NB4 (cell line): ENCODE measurements at regions not wholly inside any gene's neighbourhood (a gene's known extent, or its start where the extent isn't known, plus 50 kb on each side); places are given as distances from the start of the nearest gene placed in this dataset.

Experiments used
- CTCF ChIP-seq: IDR thresholded peaks from one replicate; pipeline ENCODE4 v1.5.1; 2012; ENCODE audit warnings: low read depth, low read length
- POLR2A ChIP-seq: IDR thresholded peaks from 2 replicates; pipeline ENCODE4 v1.6.1; 2011; ENCODE audit warnings: mild to moderate bottlenecking; ENCODE audit not compliant: insufficient read length; ENCODE audit errors: extremely low read depth

- no peak for TF ChIP-seq CTCF
- TF ChIP-seq POLR2A = no peak
Observed at GRCh38 chr12:23088594-23088993, 463.6 kb downstream of the ETNK1 start.
